H1 (cell line): ENCODE measurements at regions not wholly inside any gene's neighbourhood (a gene's known extent, or its start where the extent isn't known, plus 50 kb on each side); places are given as distances from the start of the nearest gene placed in this dataset.

Source experiments
- CTCF ChIA-PET: fragments of 300-600 bp; sonication (Branson Sonifier 250); formaldehyde crosslinking; loops from one replicate; lab custom pipeline; 2021; ENCODE audit not compliant: partially characterized antibody; lab: Charles Lee
- POLR2A ChIA-PET: fragments of 300-600 bp; sonication (Branson Sonifier 250); formaldehyde crosslinking; loops from one replicate; lab custom pipeline; 2021; ENCODE audit warnings: inconsistent platforms; ENCODE audit not compliant: partially characterized antibody; lab: Charles Lee
- DNase-seq, 2 experiments: peaks; one replicate each; pipeline versions ENCODE4 v3.0.0 to v3.0.0-alpha.2; 2010 to 2022; ENCODE audit warnings: low spot score in 2 of 2, low read depth in 1 of 2, mixed read lengths in 1 of 2
- FAIRE-seq: peaks from 2 replicates; lab custom pipeline; 2011; peaks lifted over from hg19 to GRCh38; lab: Jason Lieb, UNC
- H2AFZ ChIP-seq: 2 replicates; pipeline ENCODE4 v1.8.1; 2012; ENCODE audit warnings: low read length, inconsistent platforms
- H2AK5ac ChIP-seq: 2 replicates; pipeline ENCODE4 v1.6.1; 2013; ENCODE audit warnings: low read depth, low read length
- H2BK120ac ChIP-seq: replicated peaks from 2 replicates; pipeline ENCODE3; 2013; ENCODE audit warnings: low read depth, low read length, inconsistent platforms
- H2BK12ac ChIP-seq: 2 replicates; pipeline ENCODE4 v1.6.1; 2013; ENCODE audit warnings: low read depth, low read length
- H2BK15ac ChIP-seq: 2 replicates; pipeline ENCODE4 v1.6.1; 2013; ENCODE audit warnings: low read length
- H2BK20ac ChIP-seq: 2 replicates; pipeline ENCODE4 v1.6.1; 2013; ENCODE audit warnings: low read length
- H2BK5ac ChIP-seq: 2 replicates; pipeline ENCODE4 v1.6.1; 2013; ENCODE audit warnings: low read depth, low read length
- H3K14ac ChIP-seq: 2 replicates; pipeline ENCODE4 v1.6.1; 2013; ENCODE audit warnings: inconsistent platforms; ENCODE audit not compliant: insufficient read length
- H3K18ac ChIP-seq: 2 replicates; pipeline ENCODE4 v1.6.1; 2013; ENCODE audit warnings: low read length; ENCODE audit errors: extremely low read depth
- H3K23ac ChIP-seq: 2 replicates; pipeline ENCODE4 v1.6.1; 2013; ENCODE audit warnings: inconsistent platforms; ENCODE audit not compliant: insufficient read length
- H3K23me2 ChIP-seq: 2 replicates; pipeline ENCODE4 v1.6.1; 2013; ENCODE audit warnings: low read depth, low read length
- H3K27ac ChIP-seq: 2 replicates; pipeline ENCODE4 v1.6.1; 2011; ENCODE audit warnings: low read depth, low read length, inconsistent platforms
- H3K27me3 ChIP-seq, 4 experiments: replicated peaks in 1 of 4; 1 replicate in 1 of 4; 2 replicates in 3 of 4; pipeline versions ENCODE4 v1.6.1 to v1.8.1; 2011 to 2013; ENCODE audit warnings: low read length in 3 of 4, mild to moderate bottlenecking in 3 of 4, inconsistent platforms in 2 of 4, mixed read lengths in 2 of 4, moderate library complexity in 1 of 4; ENCODE audit not compliant: control insufficient read depth in 3 of 4, insufficient read depth in 3 of 4; ENCODE audit errors: extremely low read depth in 1 of 4
- H3K36me3 ChIP-seq, 4 experiments: 2 replicates each; pipeline versions ENCODE4 v1.6.1 to v1.8.1; 2011 to 2013; ENCODE audit warnings: mild to moderate bottlenecking in 4 of 4, low read length in 3 of 4, moderate library complexity in 2 of 4, control low read depth in 1 of 4, inconsistent platforms in 1 of 4; ENCODE audit not compliant: insufficient read depth in 4 of 4, control insufficient read depth in 2 of 4
- H3K4ac ChIP-seq: replicated peaks from 2 replicates; pipeline ENCODE3; 2013; ENCODE audit warnings: low read length, low read depth, mixed read lengths, inconsistent platforms; ENCODE audit not compliant: insufficient read length
- H3K4me1 ChIP-seq, 4 experiments: replicated peaks in 1 of 4; 1 replicate in 1 of 4; 2 replicates in 3 of 4; pipeline versions ENCODE4 v1.6.1 to v1.8.1; 2011 to 2013; ENCODE audit warnings: low read length in 3 of 4, inconsistent platforms in 2 of 4, mixed read lengths in 1 of 4; ENCODE audit not compliant: insufficient read depth in 4 of 4, control insufficient read depth in 3 of 4
- H3K4me2 ChIP-seq, 2 experiments: 2 replicates each; pipeline versions ENCODE4 v1.6.1 to v1.8.1; 2011 to 2013; ENCODE audit warnings: low read depth in 2 of 2, low read length in 2 of 2, control low read depth in 1 of 2, inconsistent platforms in 1 of 2, mild to moderate bottlenecking in 1 of 2; ENCODE audit not compliant: insufficient read depth in 1 of 2
- H3K4me3 ChIP-seq, 4 experiments: fragments of 200-600, 300-600 bp in 1 of 4; sonication (generic), shearing (Covaris generic), sonication (Bioruptor Twin) in 1 of 4; 2 replicates each; pipeline versions ENCODE4 v1.5.1 to v1.8.1; 2011 to 2016; ENCODE audit warnings: low read length in 4 of 4, low read depth in 3 of 4, control low read depth in 2 of 4, inconsistent platforms in 2 of 4, mild to moderate bottlenecking in 2 of 4, mixed read lengths in 1 of 4, moderate library complexity in 1 of 4; ENCODE audit not compliant: insufficient read depth in 2 of 4; ENCODE audit errors: extremely low read depth in 1 of 4
- H3K56ac ChIP-seq: replicated peaks from 2 replicates; pipeline ENCODE3; 2013; ENCODE audit warnings: low read depth, mild to moderate bottlenecking, mixed read lengths, low read length, inconsistent platforms; ENCODE audit not compliant: insufficient read length
- H3K79me1 ChIP-seq: 2 replicates; pipeline ENCODE4 v1.6.1; 2013; ENCODE audit warnings: low read depth, low read length, control low read depth
- H3K79me2 ChIP-seq, 2 experiments: 2 replicates each; pipeline versions ENCODE4 v1.6.1 to v1.8.1; 2012 to 2013; ENCODE audit warnings: low read length in 2 of 2, mild to moderate bottlenecking in 2 of 2, inconsistent platforms in 1 of 2; ENCODE audit not compliant: insufficient read depth in 2 of 2, control insufficient read depth in 1 of 2
- H3K9ac ChIP-seq, 4 experiments: replicated peaks in 1 of 4; 1 replicate in 1 of 4; 2 replicates in 3 of 4; pipeline versions ENCODE4 v1.6.1 to v1.8.1; 2011 to 2013; ENCODE audit warnings: low read depth in 3 of 4, low read length in 3 of 4, control low read depth in 2 of 4, mild to moderate bottlenecking in 2 of 4, moderate library complexity in 2 of 4, inconsistent platforms in 1 of 4; ENCODE audit errors: extremely low read depth in 1 of 4
- H3K9me3 ChIP-seq, 2 experiments: 2 replicates each; pipeline versions ENCODE4 v1.6.1 to v1.8.1; 2012 to 2013; ENCODE audit warnings: mild to moderate bottlenecking in 2 of 2, moderate library complexity in 2 of 2, control low read depth in 1 of 2, inconsistent platforms in 1 of 2, low read depth in 1 of 2, low read length in 1 of 2, mixed read lengths in 1 of 2; ENCODE audit not compliant: insufficient read depth in 2 of 2
- H4K20me1 ChIP-seq, 2 experiments: replicated peaks in 1 of 2; 2 replicates each; pipeline versions ENCODE3 to v1.8.1; 2011 to 2013; ENCODE audit warnings: inconsistent platforms in 2 of 2, low read length in 2 of 2, mild to moderate bottlenecking in 1 of 2; ENCODE audit not compliant: insufficient read depth in 2 of 2, control insufficient read depth in 1 of 2
- H4K5ac ChIP-seq: 2 replicates; pipeline ENCODE4 v1.6.1; 2013; ENCODE audit warnings: low read length, low read depth, mixed read lengths, inconsistent platforms; ENCODE audit not compliant: insufficient read length
- H4K8ac ChIP-seq: 2 replicates; pipeline ENCODE4 v1.8.0; 2013; ENCODE audit warnings: mild to moderate bottlenecking, moderate library complexity, low read length, inconsistent platforms; ENCODE audit not compliant: insufficient read depth; ENCODE audit errors: extremely low read depth
- H4K91ac ChIP-seq: replicated peaks from 2 replicates; pipeline ENCODE3; 2013; ENCODE audit warnings: low read length, mixed read lengths, inconsistent platforms; ENCODE audit not compliant: insufficient read length
- ATF3 ChIP-seq: IDR thresholded peaks from 2 replicates; pipeline ENCODE4 v1.6.1; 2011; ENCODE audit warnings: low read depth, mild to moderate bottlenecking, low read length; ENCODE audit not compliant: insufficient read depth
- BRCA1 ChIP-seq: IDR thresholded peaks from 2 replicates; pipeline ENCODE4 v1.6.1; 2012; ENCODE audit warnings: low read depth, low read length, improper control_type of control experiment
- CBX5 ChIP-seq: fragments of 300-800, 300-1000 bp; sonication (generic); IDR thresholded peaks from 2 replicates; pipeline ENCODE4 v1.7.1; 2016; ENCODE audit warnings: antibody characterized with exemption, low read length, low read depth
- CTBP2 ChIP-seq: IDR thresholded peaks from 2 replicates; pipeline ENCODE4 v1.7.0; 2011; ENCODE audit warnings: borderline replicate concordance, mild to moderate bottlenecking, moderate library complexity, mixed read lengths, low read length; ENCODE audit not compliant: insufficient read depth, insufficient read length
- EZH2 ChIP-seq: fragments of 200-600 bp; sonication (generic); IDR thresholded peaks from 2 replicates; pipeline ENCODE4 v1.7.1; 2012; ENCODE audit warnings: low read depth, mild to moderate bottlenecking, moderate library complexity, low read length, inconsistent platforms; ENCODE audit not compliant: severe bottlenecking
- MAFK ChIP-seq: IDR thresholded peaks from 2 replicates; pipeline ENCODE4 v1.6.1; 2012; ENCODE audit warnings: low read depth, mild to moderate bottlenecking, improper control_type of control experiment, low read length
- PHF8 ChIP-seq: fragments of 200-600 bp; sonication (generic); conservative IDR thresholded peaks from 2 replicates; pipeline ENCODE4 v1.7.1; 2012; ENCODE audit warnings: low read depth, mild to moderate bottlenecking, inconsistent platforms, low read length, moderate library complexity
- SP2 ChIP-seq: IDR thresholded peaks from 2 replicates; pipeline ENCODE4 v1.6.1; 2012; ENCODE audit warnings: mild to moderate bottlenecking, low read length, inconsistent platforms
- SP4 ChIP-seq: IDR thresholded peaks from 2 replicates; pipeline ENCODE4 v1.6.1; 2012; ENCODE audit warnings: low read length, inconsistent platforms
- SUZ12 ChIP-seq: fragments of 200-600 bp; sonication (generic); IDR thresholded peaks from 2 replicates; pipeline ENCODE4 v1.6.1; 2012; ENCODE audit warnings: mild to moderate bottlenecking, inconsistent platforms, low read length, moderate library complexity, mixed read lengths
- TCF12 ChIP-seq: IDR thresholded peaks from 2 replicates; pipeline ENCODE4 v1.6.1; 2011; ENCODE audit warnings: low read depth, mild to moderate bottlenecking, low read length
- TEAD4 ChIP-seq: IDR thresholded peaks from 2 replicates; pipeline ENCODE4 v1.6.1; 2012; ENCODE audit warnings: low read depth, low read length, inconsistent platforms, mixed read lengths
- WGBS, 2 experiments: shearing (Covaris generic) in 1 of 2; methylation state at CpG; one replicate each; pipeline versions ENCODE4 v1.1.6 to v1.1.7; 2013 to 2015; ENCODE audit warnings: low lambda C conversion rate in 2 of 2, mixed read lengths in 2 of 2, inconsistent platforms in 1 of 2, low coverage in 1 of 2, missing lambda C conversion rate in 1 of 2; ENCODE audit not compliant: insufficient replicate concordance in 2 of 2, insufficient coverage in 1 of 2, insufficient read length in 1 of 2; ENCODE audit errors: extremely low coverage in 1 of 2, missing lambda C conversion rate in 1 of 2; 5-methylcytosine and 5-hydroxymethylcytosine counted together

GRCh38 chr7:4513450-4513849 lies 168.6 kb upstream of the FOXK1 start:
- H3K4me2 ChIP-seq, result no peak overlapping the region
- H3K79me1 ChIP-seq, result no peaks in the 10 kb centered on the region
- no peak for TF ChIP-seq SP4
- no peak for TF ChIP-seq SP2
- no peak for TF ChIP-seq MAFK
- TF ChIP-seq ATF3, result no peak
- no peak for TF ChIP-seq SUZ12
- TF ChIP-seq PHF8, result no peak
- no peak for TF ChIP-seq TCF12
- TF ChIP-seq EZH2, result no peak
- TF ChIP-seq TEAD4, result no peak
- TF ChIP-seq CTBP2, result no peak
- TF ChIP-seq CBX5, result no peak
- TF ChIP-seq BRCA1, result no peak
- no peaks in the 10 kb centered on the region for H3K36me3 ChIP-seq
- no peaks in the 10 kb centered on the region for H3K4me1 ChIP-seq
- no peaks in the 10 kb centered on the region for H4K20me1 ChIP-seq
- no peak overlapping the region for H4K5ac ChIP-seq
- H3K27ac ChIP-seq, result no peak overlapping the region
- H4K91ac ChIP-seq, result no peak overlapping the region
- no peak overlapping the region for H3K56ac ChIP-seq
- H2BK5ac ChIP-seq, result no peak overlapping the region
- no peak overlapping the region for H2BK12ac ChIP-seq
- H3K9me3 ChIP-seq, result peaks cover 29 to 51% of the 10 kb centered on the region in 2 experiments; a peak in 3 of 4 replicates
- no peak overlapping the region for H3K18ac ChIP-seq
- no peak overlapping the region for H2BK15ac ChIP-seq
- H2AK5ac ChIP-seq, result no peak overlapping the region
- no peak for DNase-seq
- peaks cover 0 to 1% (median 0%) of the 10 kb centered on the region in 4 experiments; a peak in 1 of 7 replicates for H3K27me3 ChIP-seq
- H3K4me3 ChIP-seq, result no peak overlapping the region
- WGBS, 2 experiments, result 75% methylated on average over 1 of the region's 1 CpG; no CpG with 5 or more reads in 1 of the 2 experiments
- H2AFZ ChIP-seq, result no peak overlapping the region
- no peak for FAIRE-seq
- no peak overlapping the region for H4K8ac ChIP-seq
- H3K9ac ChIP-seq, result no peak overlapping the region
- no peaks in the 10 kb centered on the region for H3K79me2 ChIP-seq
- no peak overlapping the region for H3K23ac ChIP-seq
- H3K14ac ChIP-seq, result no peak overlapping the region
- no peak overlapping the region for H2BK120ac ChIP-seq
- POLR2A ChIA-PET, result no interaction called here
- CTCF ChIA-PET, result interaction anchor here (0.6 kb wide), 1 partner anchor 1313 kb away, joined by 8 read pairs; no protein-coding TSS in a partner anchor
- no peak overlapping the region for H3K4ac ChIP-seq
- H3K23me2 ChIP-seq, result no peaks in the 10 kb centered on the region
- H2BK20ac ChIP-seq, result no peak overlapping the region
